GM12892 (cell line): ENCODE measurements at regions not wholly inside any gene's neighbourhood (a gene's known extent, or its start where the extent isn't known, plus 50 kb on each side); places are given as distances from the start of the nearest gene placed in this dataset.

ENCODE experiments used
- POLR2A ChIP-seq: IDR thresholded peaks from 2 replicates; pipeline ENCODE4 v1.6.1; 2011; ENCODE audit warnings: low read depth, low read length, control low read depth
- POLR2AphosphoS5 ChIP-seq: IDR thresholded peaks from 2 replicates; pipeline ENCODE4 v1.6.1; 2011; ENCODE audit warnings: low read depth, low read length, control low read depth

DNA sequence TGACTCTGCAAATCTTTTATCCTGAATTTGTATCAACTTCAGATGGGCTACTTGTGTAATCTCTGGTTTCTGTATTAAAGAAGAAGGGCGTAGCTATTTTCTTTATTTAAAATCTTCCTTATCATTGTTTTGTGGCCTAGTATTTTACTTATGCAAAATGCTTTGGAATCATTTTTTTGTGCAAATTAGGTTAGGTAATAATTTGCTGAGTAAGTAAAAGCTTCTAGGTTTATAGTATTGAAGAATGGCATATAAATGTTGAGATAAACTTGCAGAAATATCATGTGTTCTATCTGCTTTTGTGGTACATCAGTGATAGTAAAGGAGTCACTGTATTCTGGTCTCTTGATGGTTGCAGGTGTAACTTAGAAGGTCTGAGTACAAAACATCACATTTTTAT, 197.2 kb upstream of the IL15 start:
- TF ChIP-seq POLR2A (no peak), POLR2AphosphoS5 (no peak)
